ENCODE measurements at regions not wholly inside any gene's neighbourhood (a gene's known extent, or its start where the extent isn't known, plus 50 kb on each side); places are given as distances from the start of the nearest gene placed in this dataset.
"Not testable (repeated sequence)": the region's sequence is repeated elsewhere in the genome, so short reads cannot be mapped to it uniquely, and the experiment has no call there.

GRCh38 chr4:31202054-31202453 lies 481.9 kb downstream of the PCDH7 start:
- not testable (repeated sequence) for DNase-seq

- no peak for DNase-seq
Observed at GRCh38 chr4:31204874-31205273, 484.7 kb downstream of the PCDH7 start.

GRCh38 chr4:31220921-31221320 lies 500.8 kb downstream of the PCDH7 start:
- DNase-seq, result no peak

GRCh38 chr4:31228068-31228467 lies 507.9 kb downstream of the PCDH7 start:
- no peak for DNase-seq

GRCh38 chr4:31230594-31230993 lies 510.4 kb downstream of the PCDH7 start:
- no peak for DNase-seq

- DNase-seq, result no peak
Observed at GRCh38 chr4:31234494-31234893, 514.3 kb downstream of the PCDH7 start.

GRCh38 chr4:31234901-31235300 lies 514.7 kb downstream of the PCDH7 start:
- no peak for DNase-seq

GRCh38 chr4:31236020-31236638 lies 516.0 kb downstream of the PCDH7 start:
- DNase-seq, result no peak

GRCh38 chr4:31236639-31237173 lies 516.5 kb downstream of the PCDH7 start:
- no peak for DNase-seq

- DNase-seq, result no peak
Observed at GRCh38 chr4:31237233-31237632, 517.1 kb downstream of the PCDH7 start.

- DNase-seq, result no peak
Observed at GRCh38 chr4:31239886-31240285, 519.7 kb downstream of the PCDH7 start.

- no peak for DNase-seq
Observed at GRCh38 chr4:31241504-31242106, 521.4 kb downstream of the PCDH7 start.

GRCh38 chr4:31246856-31247255 lies 526.7 kb downstream of the PCDH7 start:
- no peak for DNase-seq

- no peak for DNase-seq
Observed at GRCh38 chr4:31259119-31259518, 539.0 kb downstream of the PCDH7 start.

- DNase-seq, result no peak
Observed at GRCh38 chr4:31261632-31262031, 541.5 kb downstream of the PCDH7 start.

- DNase-seq, result not testable (repeated sequence)
Observed at GRCh38 chr4:31266094-31266493, 545.9 kb downstream of the PCDH7 start.

GRCh38 chr4:31272331-31273061 lies 552.3 kb downstream of the PCDH7 start:
- DNase-seq, result no peak

GRCh38 chr4:31275906-31276305 lies 555.7 kb downstream of the PCDH7 start:
- DNase-seq, result no peak

- DNase-seq, result no peak
Observed at GRCh38 chr4:31283679-31284078, 563.5 kb downstream of the PCDH7 start.

GRCh38 chr4:31290836-31291235 lies 570.7 kb downstream of the PCDH7 start:
- no peak for DNase-seq

GRCh38 chr4:31291238-31291637 lies 571.1 kb downstream of the PCDH7 start:
- DNase-seq, result no peak

- DNase-seq, result no peak
Observed at GRCh38 chr4:31294655-31295480, 574.7 kb downstream of the PCDH7 start.

GRCh38 chr4:31298737-31299136 lies 578.6 kb downstream of the PCDH7 start:
- no peak for DNase-seq

All from right hindlimb (tissue), 1 donor.